ENCODE measurements at regions not wholly inside any gene's neighbourhood (a gene's known extent, or its start where the extent isn't known, plus 50 kb on each side); places are given as distances from the start of the nearest gene placed in this dataset.

GRCh38 chrX:51395810-51396728 lies 63.4 kb downstream of the NUDT10 start:
- WGBS: under 1% methylated on average over 50 of the region's 50 CpGs
- DNase-seq (ENCODE audit: low read depth in 6 of 9, low spot score in 9 of 9): peak; percentile 46 to 89 (median 65)
- H3K4me1 ChIP-seq (ENCODE audit: control insufficient read depth in 2 of 2, insufficient read depth in 2 of 2, low read length in 2 of 2): peaks cover 0 to 3% of the 10 kb centered on the region in 2 donors
- no peaks in the 10 kb centered on the region for H3K9me3 ChIP-seq (ENCODE audit: control insufficient read depth in 2 of 2, insufficient read depth in 1 of 2, low read length in 1 of 2)
- H3K27ac ChIP-seq (ENCODE audit: low read depth in 1 of 2, low read length in 1 of 2): peak overlapping the region; percentile 95
- no peaks in the 10 kb centered on the region for H3K27me3 ChIP-seq (ENCODE audit: control insufficient read depth in 2 of 2, insufficient read depth in 1 of 2, low read length in 1 of 2)
- no peaks in the 10 kb centered on the region for H3K36me3 ChIP-seq (ENCODE audit: control insufficient read depth in 2 of 2, insufficient read depth in 2 of 2, low read length in 1 of 2)
- peak overlapping the region; percentile 62 to 63 for H3K4me3 ChIP-seq (ENCODE audit: low read length in 2 of 2)

- H3K4me3 ChIP-seq (ENCODE audit: low read length in 2 of 2): peak overlapping the region; percentile 62 to 63
Observed at GRCh38 chrX:51395480-51395809, 62.8 kb downstream of the NUDT10 start.

More at GRCh38 chrX:51395480-51395809, 62.8 kb downstream of the NUDT10 start:
- Histone ChIP-seq H3K27ac (ENCODE audit: low read depth in 1 of 2, low read length in 1 of 2) (peak overlapping the region in 1 of 2 donors; percentile 95), H3K36me3 (ENCODE audit: control insufficient read depth in 2 of 2, insufficient read depth in 2 of 2, low read length in 1 of 2) (no peaks in the 10 kb centered on the region), H3K4me1 (ENCODE audit: control insufficient read depth in 2 of 2, insufficient read depth in 2 of 2, low read length in 2 of 2) (peaks cover 0 to 3% of the 10 kb centered on the region in 2 donors), H3K27me3 (ENCODE audit: control insufficient read depth in 2 of 2, insufficient read depth in 1 of 2, low read length in 1 of 2) (no peaks in the 10 kb centered on the region), H3K9me3 (ENCODE audit: control insufficient read depth in 2 of 2, insufficient read depth in 1 of 2, low read length in 1 of 2) (no peaks in the 10 kb centered on the region)
- WGBS: 6% methylated on average over 4 of the region's 4 CpGs
- DNase-seq (ENCODE audit: low read depth in 6 of 9, low spot score in 9 of 9): no peak
